Pancreas (tissue), 10 donors: ENCODE measurements at regions not wholly inside any gene's neighbourhood (a gene's known extent, or its start where the extent isn't known, plus 50 kb on each side); places are given as distances from the start of the nearest gene placed in this dataset.
"Not testable (repeated sequence)": the region's sequence is repeated elsewhere in the genome, so short reads cannot be mapped to it uniquely, and the experiment has no call there.

Experiments used
- ATAC-seq, 4 donors: fragments of 200-7000 bp; cut with Tn5 transposase; one replicate each; pipeline versions ENCODE4 v1.8.0 to v1.9.1; 2020; ENCODE audit warnings: mild to moderate bottlenecking in 4 of 4, moderate library complexity in 4 of 4
- DNase-seq, 6 donors: peaks; one replicate each; pipeline ENCODE4 v3.0.0-alpha.2; 2020
- FAIRE-seq: peaks from 2 replicates; lab custom pipeline; 2012; peaks lifted over from hg19 to GRCh38; lab: Jason Lieb, UNC
- H3K27ac ChIP-seq, 4 donors: fragments of 200-600 bp; sonication (generic); 1 replicate in 3 of 4; 2 replicates in 1 of 4; pipeline versions ENCODE4 v1.5.0 to v1.8.0; 2020
- H3K27me3 ChIP-seq, 4 donors: fragments of 200-600 bp; one replicate each; pipeline ENCODE4 v1.8.0; 2021
- H3K36me3 ChIP-seq, 3 donors: fragments of 200-600 bp; sonication (generic) in 1 of 3; one replicate each; pipeline versions ENCODE4 v1.5.0 to v1.8.0; 2020 to 2021
- H3K4me1 ChIP-seq, 3 donors: fragments of 200-600 bp; one replicate each; pipeline ENCODE4 v1.8.0; 2021
- H3K4me3 ChIP-seq, 4 donors: fragments of 200-600 bp; sonication (generic) in 2 of 4; one replicate each; pipeline versions ENCODE4 v1.5.0 to v1.8.0; 2020 to 2021
- H3K9me3 ChIP-seq, 4 donors: fragments of 200-600 bp; one replicate each; pipeline ENCODE4 v1.8.0; 2021
- CTCF ChIP-seq, 4 donors: fragments of 200-600 bp; sonication (generic) in 3 of 4; IDR thresholded peaks; one replicate each; pipeline versions ENCODE4 v1.5.0 to v1.8.0; 2021; ENCODE audit warnings: antibody characterized with exemption in 4 of 4
- WGBS, 2 donors: extraction: QIAGEN DNeasy Blood & Tissue Kit; methylation state at CpG; one replicate each; pipeline ENCODE4 v1.1.7; 2013; 5-methylcytosine and 5-hydroxymethylcytosine counted together
- intact Hi-C, 3 donors: fragments of 100-400 bp; cut with DNase I; formaldehyde crosslinking; loops; one replicate each; pipeline versions ENCODE4 v1.11.1 to v1.14.2; 2022
- donor health status: healthy with polysubstance abuse.
- donor health status: DM: no; HTN: no; CAD: no; lungs with moderate emphysema.
- donor health status: DM: no; HTN: no; CAD: no.
- donor health status: control.
- donor health status: control.
- donor health status: Bipolar disorder and iron deficiency.
- donor health status: DM: yes; HTN: yes; CAD: no.
- donor health status: DM: no; HTN: no; CAD: no.
- donor health status: DM: no; HTN: no; CAD: no.
- donor health status: DM: yes; HTN: yes; CAD: no.

GRCh38 chr3:33943277-33943676 is 144.8 kb downstream of the PDCD6IP start:
- no peak for DNase-seq
- Histone ChIP-seq H3K9me3 (no peaks in the 10 kb centered on the region), H3K27ac (no peak overlapping the region), H3K36me3 (no peaks in the 10 kb centered on the region), H3K4me1 (no peaks in the 10 kb centered on the region), H3K4me3 (no peak overlapping the region), H3K27me3 (no peaks in the 10 kb centered on the region)
- intact Hi-C loops = no loop called here
- ATAC-seq = no peak
- no peak for TF ChIP-seq CTCF (IDR thresholded peaks at IDR 0.05)
- FAIRE-seq = no peak

- ATAC-seq = not testable (repeated sequence)
These were observed 148.2 kb downstream of the PDCD6IP start for GRCh38 chr3:33946612-33947011.

GRCh38 chr3:33947272-33948195 is 149.1 kb downstream of the PDCD6IP start:
- no peak for ATAC-seq
- H3K36me3 ChIP-seq = no peaks in the 10 kb centered on the region
- 48 to 49% methylated on average over 4 of the region's 4 CpGs for WGBS, 2 donors
- TF ChIP-seq CTCF (IDR thresholded peaks at IDR 0.05) = no peak
- no peaks in the 10 kb centered on the region for H3K9me3 ChIP-seq
- H3K4me1 ChIP-seq = no peaks in the 10 kb centered on the region
- no peak for FAIRE-seq
- H3K27me3 ChIP-seq = no peaks in the 10 kb centered on the region
- H3K4me3 ChIP-seq = no peak overlapping the region
- no peak overlapping the region for H3K27ac ChIP-seq
- no peak for DNase-seq
- intact Hi-C loops = no loop called here

More at GRCh38 chr3:33946612-33947011, 148.2 kb downstream of the PDCD6IP start:
- FAIRE-seq, H3K4me3 ChIP-seq, H3K4me1 ChIP-seq, DNase-seq, intact Hi-C loops, H3K27me3 ChIP-seq, H3K36me3 ChIP-seq, H3K27ac ChIP-seq, H3K9me3 ChIP-seq: not testable (repeated sequence)

GRCh38 chr3:33949074-33949473 is 150.6 kb downstream of the PDCD6IP start:
- FAIRE-seq (no peak), ATAC-seq (no peak), DNase-seq (no peak)
- 23 to 26% methylated on average over 1 of the region's 1 CpG for WGBS, 2 donors
- no peak for TF ChIP-seq CTCF (IDR thresholded peaks at IDR 0.05)
- no peak overlapping the region for H3K4me3 ChIP-seq
- no peaks in the 10 kb centered on the region for H3K4me1 ChIP-seq
- H3K36me3 ChIP-seq = no peaks in the 10 kb centered on the region
- H3K27me3 ChIP-seq = no peaks in the 10 kb centered on the region
- no peaks in the 10 kb centered on the region for H3K9me3 ChIP-seq
- intact Hi-C loops = no loop called here
- no peak overlapping the region for H3K27ac ChIP-seq

GRCh38 chr3:33954956-33955355 is 156.5 kb downstream of the PDCD6IP start:
- intact Hi-C loops = no loop called here
- H3K4me1 ChIP-seq = no peaks in the 10 kb centered on the region
- TF ChIP-seq CTCF (IDR thresholded peaks at IDR 0.05) = no peak
- ATAC-seq (no peak), DNase-seq (no peak), FAIRE-seq (no peak)
- no peaks in the 10 kb centered on the region for H3K9me3 ChIP-seq
- no peak overlapping the region for H3K27ac ChIP-seq
- H3K4me3 ChIP-seq = no peak overlapping the region
- 33 to 43% methylated on average over 3 of the region's 3 CpGs for WGBS, 2 donors
- H3K36me3 ChIP-seq = no peaks in the 10 kb centered on the region
- no peaks in the 10 kb centered on the region for H3K27me3 ChIP-seq
